GM12864 (cell line): ENCODE measurements at regions not wholly inside any gene's neighbourhood (a gene's known extent, or its start where the extent isn't known, plus 50 kb on each side); places are given as distances from the start of the nearest gene placed in this dataset.

Source experiments
- DNase-seq: peaks from one replicate; pipeline ENCODE4 v3.0.0-alpha.2; 2011; ENCODE audit warnings: low read depth
- H3K4me3 ChIP-seq: 2 replicates; pipeline ENCODE4 v1.5.1; 2011; ENCODE audit warnings: mild to moderate bottlenecking, low read depth, low read length, control low read depth
- CTCF ChIP-seq: IDR thresholded peaks from 2 replicates; pipeline ENCODE4 v1.5.1; 2011; ENCODE audit warnings: low read depth, mild to moderate bottlenecking, moderate library complexity, low read length, control low read depth, inconsistent platforms; ENCODE audit errors: missing control alignments

GRCh38 chr16:66224626-66225025, 141.9 kb upstream of the CDH5 start:
- TF ChIP-seq CTCF = no peak
- no peak overlapping the region for H3K4me3 ChIP-seq

GRCh38 chr16:66224186-66224585, 142.3 kb upstream of the CDH5 start:
- H3K4me3 ChIP-seq = no peak overlapping the region
- TF ChIP-seq CTCF = no peak
- DNase-seq = no peak

More at GRCh38 chr16:66224626-66225025, 141.9 kb upstream of the CDH5 start:
- DNase-seq = no peak

- no peak for TF ChIP-seq CTCF
- DNase-seq = no peak
- no peak overlapping the region for H3K4me3 ChIP-seq
Measured at GRCh38 chr16:66223176-66223780, 143.2 kb upstream of the CDH5 start.

- no peak for DNase-seq
- TF ChIP-seq CTCF = no peak
- no peak overlapping the region for H3K4me3 ChIP-seq
Measured at GRCh38 chr16:66222756-66223155, 143.7 kb upstream of the CDH5 start.

GRCh38 chr16:66220702-66221101, 145.8 kb upstream of the CDH5 start:
- no peak for TF ChIP-seq CTCF
- H3K4me3 ChIP-seq = no peak overlapping the region
- DNase-seq = no peak

GRCh38 chr16:66219491-66219890, 147.0 kb upstream of the CDH5 start:
- no peak for TF ChIP-seq CTCF
- DNase-seq = no peak
- no peak overlapping the region for H3K4me3 ChIP-seq

GRCh38 chr16:66212428-66212827, 154.1 kb upstream of the CDH5 start:
- no peak for TF ChIP-seq CTCF
- DNase-seq = no peak
- no peak overlapping the region for H3K4me3 ChIP-seq
